IPS-NIHi7 (cell line): ENCODE measurements at regions not wholly inside any gene's neighbourhood (a gene's known extent, or its start where the extent isn't known, plus 50 kb on each side); places are given as distances from the start of the nearest gene placed in this dataset.
"Not testable (repeated sequence)": the region's sequence is repeated elsewhere in the genome, so short reads cannot be mapped to it uniquely, and the experiment has no call there.

Experiments
- DNase-seq: peaks from one replicate; pipeline ENCODE4 v3.0.0; 2012; ENCODE audit warnings: mixed read lengths; ENCODE audit errors: extremely low spot score

DNA sequence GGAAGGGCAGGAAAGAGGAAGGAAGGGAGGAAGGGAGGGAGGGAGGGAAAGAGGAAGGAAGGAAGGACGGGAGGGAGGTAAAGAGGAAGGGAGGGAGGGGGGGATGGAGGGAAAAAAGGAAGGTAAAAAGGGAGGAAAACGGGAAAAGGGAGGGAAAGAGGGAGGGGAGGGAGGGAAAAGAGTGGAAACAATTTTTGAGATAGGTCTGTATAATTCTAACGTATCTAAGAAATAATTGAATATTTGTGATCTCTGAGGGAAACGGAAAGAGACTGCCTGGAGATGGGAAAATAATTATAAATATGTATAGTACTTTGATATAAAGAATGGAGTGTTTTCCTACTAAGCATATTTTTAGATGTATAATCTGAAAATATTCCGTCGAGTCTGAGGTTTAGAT is 158.2 kb upstream of the FOXK1 start:
- DNase-seq = no peak

DNA sequence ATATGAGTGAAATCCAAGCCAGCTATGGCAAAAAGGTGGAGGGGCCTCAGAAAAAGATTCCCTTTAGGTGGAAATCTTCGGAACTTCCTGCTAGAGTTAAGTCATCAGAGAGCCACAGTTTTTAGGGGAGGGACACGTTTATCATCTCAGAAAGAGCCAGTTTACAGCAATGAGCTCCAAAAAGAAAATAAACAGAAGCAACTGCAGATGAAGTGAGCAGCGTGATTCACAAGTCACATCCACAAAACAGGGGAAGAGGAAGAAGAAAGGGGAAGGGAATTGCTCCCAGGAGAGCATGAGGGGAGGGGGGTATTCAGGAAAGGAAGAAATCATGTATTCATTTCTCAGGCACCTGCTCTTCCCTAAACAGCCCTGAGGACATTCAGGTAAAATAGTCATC is 156.2 kb upstream of the FOXK1 start:
- no peak for DNase-seq

DNA sequence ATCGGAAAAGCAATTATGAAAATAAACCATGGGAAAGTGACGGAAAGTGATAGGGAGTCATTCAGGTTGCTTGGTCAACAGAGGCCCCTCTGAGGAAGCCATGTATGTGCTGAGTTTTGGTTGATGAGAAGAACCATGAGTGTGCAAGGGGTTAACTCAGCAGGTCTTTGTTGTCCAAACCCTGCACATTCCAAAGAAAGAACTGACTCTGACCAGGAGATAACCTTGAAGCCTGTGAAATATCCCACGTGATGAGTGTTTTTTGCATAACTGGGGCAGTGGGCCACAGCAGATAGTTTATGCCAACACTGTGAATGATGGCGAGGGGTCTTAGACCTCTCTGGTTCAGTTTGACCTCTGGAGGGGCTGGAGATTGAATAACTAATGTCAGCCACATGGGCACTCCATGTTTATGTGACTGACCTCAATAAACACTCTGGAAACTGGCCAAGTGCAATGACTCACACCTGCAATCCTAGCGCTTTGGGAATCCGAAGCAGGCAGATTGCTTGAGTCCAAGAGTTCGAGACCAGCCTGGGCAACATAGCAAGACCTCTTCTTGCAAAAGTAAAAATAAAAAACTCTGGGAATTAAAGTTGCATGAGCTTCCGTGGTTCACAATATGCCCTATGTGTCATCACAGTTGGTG is 154.0 kb upstream of the FOXK1 start:
- no peak for DNase-seq

DNA sequence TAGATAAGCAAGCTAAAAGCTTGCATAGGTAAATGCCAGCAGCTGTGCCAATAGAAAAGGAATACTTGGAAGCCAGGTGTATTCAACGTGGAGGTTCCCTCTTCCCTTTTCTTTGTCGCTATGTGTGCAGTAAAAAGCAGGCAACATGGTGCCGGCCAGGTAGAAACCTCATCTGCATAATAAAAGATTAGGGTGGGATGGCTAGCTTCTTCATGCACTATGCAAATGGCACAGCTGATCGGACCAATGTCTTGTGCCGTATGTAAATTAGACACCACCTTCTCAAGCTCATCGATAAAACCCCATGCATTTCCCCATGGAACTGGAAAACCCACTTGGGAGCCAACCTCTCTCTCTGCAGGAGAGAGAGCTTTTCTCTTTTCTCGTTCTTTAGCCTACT is 150.9 kb upstream of the FOXK1 start:
- no peak for DNase-seq

DNA sequence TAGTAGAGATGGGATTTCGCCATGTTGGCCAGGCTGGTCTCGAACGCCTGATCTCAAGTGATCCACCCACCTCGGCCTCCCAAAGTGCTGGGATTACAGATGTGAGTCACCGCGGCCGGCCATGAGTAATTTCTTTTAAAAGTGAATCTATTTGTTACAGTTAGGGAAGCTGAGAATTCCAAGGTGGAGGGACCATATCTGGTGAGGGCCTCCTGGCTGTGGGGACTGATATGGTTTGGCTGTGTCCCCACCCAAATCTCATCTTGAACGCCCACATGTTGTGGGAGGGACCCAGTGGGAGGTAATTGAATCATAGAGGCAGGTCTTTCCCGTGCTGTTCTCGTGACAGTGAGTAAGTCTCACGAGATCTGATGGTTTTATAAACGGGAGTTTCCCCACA is 148.8 kb upstream of the FOXK1 start:
- not testable (repeated sequence) for DNase-seq

DNA sequence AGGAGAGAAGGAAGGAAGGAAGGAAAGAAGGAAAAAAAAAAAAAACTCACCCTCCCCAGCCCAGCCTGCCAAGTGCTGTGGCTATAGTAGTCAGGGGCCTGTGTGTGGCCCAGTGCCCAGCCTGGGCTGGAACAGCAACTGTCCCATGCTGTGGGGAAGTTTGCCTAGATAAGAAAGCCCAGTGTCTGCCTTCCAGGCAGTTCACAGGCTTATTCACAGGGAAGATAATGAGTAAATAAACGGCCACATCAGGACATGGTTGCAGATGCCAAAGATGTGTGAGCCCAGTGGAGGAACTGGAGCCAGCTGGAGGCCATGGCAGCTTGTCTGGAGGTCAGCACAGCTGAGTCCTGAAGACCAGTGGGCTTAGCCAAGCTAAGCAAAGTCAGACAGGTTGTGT is 132.4 kb upstream of the FOXK1 start:
- no peak for DNase-seq

DNA sequence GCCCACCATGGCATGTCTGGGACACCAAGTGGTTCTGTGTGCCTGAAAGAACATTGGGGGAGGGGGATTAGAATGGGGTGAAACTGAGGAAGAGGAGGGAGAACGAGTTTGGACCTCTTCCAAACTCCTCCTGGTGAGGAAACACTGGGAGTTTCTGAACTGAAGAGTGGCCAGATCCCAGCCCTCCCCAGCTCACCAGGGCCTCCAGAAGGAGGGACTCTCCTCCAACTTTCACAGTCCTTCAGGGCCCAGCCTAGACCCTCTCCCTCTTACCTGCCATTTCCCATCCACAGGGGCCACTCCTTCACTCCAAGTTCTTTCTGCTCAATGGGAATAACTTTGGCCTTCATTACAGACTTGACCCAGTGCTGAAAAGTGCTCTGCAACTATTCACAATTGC is 132.0 kb upstream of the FOXK1 start:
- no peak for DNase-seq

DNA sequence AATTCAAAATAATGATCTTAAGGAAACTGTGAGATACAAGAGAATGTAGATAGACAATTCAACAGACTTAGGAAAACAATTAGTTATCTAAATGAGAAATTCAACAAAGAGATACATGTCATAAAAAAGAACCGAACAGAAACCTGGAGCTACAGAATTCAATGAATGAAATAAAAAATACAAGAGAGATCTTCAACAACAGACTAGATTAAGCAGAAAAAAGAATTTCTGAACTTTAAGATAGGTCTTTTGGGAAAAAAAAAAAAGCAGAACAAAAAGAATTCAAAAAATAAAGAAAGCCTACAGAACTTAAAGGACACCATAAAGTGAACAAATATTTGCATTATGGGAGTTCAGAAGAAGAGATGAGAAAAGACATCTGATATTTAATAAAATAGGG is 129.1 kb upstream of the FOXK1 start:
- DNase-seq = no peak

DNA sequence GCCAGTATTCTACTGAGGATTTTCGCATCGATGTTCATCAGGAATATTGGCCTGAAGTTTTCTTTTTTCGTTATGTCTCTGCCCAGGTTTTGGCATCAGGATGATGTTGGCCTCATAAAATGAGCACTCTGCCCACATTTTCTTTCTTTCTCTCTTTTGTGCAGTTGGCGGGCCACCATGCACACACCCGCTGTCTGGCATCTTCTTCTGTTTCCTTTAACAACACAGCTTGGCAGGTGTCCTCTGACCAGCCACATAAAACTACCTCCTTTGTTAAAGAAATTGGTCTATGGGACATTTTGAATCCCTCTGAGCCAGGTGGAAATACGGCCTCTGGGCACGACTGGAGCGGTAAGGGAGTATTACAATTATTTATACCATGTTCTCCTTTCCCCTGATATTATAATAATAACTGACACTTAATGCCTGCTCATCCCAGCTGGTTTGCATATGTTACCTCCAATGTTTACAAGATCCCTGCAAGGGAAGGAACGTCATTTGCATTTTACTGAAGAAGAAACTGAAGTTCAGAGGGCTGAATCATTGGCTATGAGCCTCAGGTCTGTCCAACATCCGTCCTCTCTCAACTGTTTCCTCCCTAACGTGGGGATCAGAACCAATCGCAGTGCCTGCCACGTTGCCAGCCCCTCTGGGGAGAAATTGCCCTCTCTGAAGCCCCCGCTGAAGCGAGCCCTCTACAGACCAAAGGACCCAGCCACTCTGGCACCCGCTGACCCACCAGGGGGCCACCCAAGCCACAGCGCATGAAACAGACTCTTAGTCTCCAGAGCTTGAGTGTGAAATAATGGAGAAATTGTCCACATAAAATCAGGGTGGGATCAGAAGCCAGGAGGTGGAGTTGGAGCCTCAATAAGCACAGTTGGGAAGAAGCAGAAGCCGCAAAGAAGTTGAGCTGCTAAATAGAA is 125.0 kb upstream of the FOXK1 start:
- no peak for DNase-seq

DNA sequence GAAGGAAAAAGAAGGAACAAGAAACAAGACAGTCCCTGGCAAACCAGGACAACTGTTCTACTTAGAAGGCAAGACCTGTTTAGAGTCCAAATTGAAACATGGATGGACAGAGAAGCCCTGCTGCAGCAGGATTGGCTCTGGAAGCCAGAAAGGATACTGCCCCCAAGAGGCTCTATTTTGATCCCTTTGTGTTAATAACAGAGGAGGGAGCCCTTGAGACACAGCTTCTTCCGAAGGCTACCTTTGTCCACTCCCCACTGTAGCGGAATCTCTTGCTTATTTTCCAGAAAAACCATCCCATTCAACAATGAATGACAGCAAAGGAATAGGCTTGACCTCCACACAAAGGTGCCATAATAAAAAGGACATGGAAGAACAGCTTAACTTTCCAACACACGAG is 120.3 kb upstream of the FOXK1 start:
- DNase-seq = no peak

DNA sequence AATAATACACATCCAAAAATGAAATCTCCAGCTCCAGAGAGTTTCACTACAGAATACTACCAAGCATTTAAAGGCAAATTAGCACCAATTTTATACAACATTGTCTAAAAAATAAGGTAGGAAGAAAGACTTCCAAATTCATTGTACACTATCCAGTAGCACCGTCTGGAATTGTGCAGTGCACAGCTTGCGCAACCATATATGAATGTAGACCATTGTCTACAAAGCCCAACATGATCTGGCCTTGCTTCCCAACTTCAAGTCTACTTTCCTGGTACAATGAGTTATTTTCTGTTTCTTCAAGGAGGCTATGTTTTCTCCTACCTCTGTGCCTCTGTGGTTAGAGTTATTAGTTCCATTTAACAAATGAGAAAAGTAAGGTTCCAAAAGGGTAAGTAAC is 115.4 kb upstream of the FOXK1 start:
- no peak for DNase-seq

DNA sequence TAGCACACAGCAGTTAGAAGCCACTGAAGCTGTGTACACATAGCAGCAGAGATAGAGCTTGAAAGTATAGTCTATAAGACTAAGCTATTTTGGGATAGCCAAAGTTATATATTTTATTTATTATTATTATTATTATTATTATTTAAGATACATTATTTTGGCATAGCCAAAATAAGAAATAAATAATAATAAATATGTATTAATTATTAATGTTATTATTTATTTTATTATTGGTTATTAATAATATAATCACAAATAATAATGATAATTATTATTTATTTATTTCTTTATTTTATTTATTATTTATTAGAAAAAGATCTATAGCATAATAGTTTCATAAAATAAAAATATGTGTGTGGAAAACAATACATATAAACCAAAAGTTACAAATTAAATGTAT is 107.2 kb upstream of the FOXK1 start:
- no peak for DNase-seq

DNA sequence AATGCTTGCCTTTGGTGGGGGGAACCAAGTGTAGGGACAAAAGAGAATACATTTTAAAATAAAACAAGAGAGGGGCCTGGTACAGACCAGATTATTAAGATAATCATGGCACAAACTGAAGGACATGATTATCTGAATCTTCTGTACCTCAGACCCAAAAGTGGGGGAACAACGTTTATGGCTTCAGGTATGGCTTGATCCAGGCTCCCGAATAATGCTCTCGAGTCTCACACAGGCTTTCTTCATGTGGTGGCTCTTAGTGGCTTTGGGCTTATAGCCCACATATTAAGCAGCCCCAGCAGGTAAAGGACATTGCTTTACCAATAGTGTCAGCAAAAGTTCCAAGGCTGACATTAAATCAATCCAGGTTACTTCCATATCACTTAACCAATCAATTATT is 106.8 kb upstream of the FOXK1 start:
- no peak for DNase-seq

DNA sequence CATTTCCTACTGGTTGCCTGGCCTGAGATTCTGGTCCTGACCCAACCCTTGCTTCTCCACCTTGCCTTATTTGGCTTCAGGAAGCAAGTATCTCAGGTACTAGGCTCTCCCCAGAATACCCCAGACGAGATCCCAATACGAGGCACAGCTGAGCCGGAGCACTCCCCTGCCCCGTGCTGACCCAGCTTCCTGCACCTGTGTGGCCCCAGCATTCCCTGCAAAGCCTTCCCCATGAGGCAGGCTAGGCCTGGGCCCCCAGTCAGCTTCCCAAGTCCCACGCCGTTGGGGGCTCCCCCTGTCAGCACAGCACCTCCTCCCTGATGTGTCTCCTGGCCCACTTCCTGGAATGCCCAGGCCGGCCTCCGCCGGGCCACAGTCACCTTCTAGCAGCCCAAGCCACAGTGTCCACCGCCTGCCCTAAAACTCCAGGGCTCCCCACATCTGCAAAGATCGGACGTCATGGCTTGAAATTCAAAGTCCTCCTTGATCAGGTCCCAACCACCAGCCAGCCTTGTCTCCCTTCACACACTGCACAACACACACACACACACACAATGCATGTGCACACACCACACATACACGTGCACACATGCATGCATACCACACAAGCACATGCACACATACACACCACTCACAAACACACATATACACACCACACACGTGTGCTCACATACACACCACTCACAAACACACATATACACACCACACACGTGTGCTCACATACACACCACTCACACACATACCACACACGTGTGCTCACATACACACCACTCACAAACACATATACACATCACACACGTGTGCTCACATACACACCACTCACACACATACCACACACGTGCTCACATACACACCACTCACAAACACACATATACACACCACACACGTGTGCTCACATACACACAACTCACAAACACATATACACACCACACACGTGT is 78.9 kb upstream of the FOXK1 start:
- no peak for DNase-seq

DNA sequence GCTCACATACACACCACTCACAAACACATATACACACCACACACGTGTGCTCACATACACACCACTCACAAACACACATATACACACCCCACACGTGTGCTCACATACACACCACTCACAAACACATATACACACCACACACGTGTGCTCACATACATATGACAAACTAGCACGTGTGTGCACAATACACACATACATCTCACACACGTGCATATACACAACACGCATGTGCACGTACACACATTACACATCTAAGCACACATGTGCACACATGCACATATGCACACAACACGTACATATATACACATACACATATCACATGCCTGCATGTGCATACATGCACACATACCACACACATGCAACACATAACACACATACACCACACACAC is 78.3 kb upstream of the FOXK1 start:
- DNase-seq = no peak

DNA sequence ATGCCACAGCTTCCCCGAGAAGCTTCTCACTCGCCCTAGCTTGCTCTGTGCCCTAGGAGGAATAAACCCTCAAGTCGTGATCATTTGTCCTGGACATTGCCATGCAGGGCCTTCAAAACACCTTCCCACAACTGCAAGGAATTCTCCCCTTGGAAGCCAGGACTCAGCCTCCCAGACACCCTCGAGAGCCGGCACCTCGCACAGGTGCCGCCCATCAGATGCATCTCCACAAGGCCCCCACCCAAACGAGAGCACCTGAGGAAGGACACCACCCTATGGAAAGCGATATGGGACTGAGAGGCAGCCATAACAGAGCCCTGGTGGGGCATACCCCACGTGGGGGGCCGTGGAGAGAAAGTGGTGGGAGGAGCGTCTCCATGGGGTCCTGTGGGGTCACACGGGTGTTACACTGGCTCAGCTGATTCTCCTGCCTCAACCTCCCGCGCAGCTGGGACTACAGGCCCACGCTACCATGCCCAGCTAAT is 77.6 kb upstream of the FOXK1 start:
- no peak for DNase-seq

DNA sequence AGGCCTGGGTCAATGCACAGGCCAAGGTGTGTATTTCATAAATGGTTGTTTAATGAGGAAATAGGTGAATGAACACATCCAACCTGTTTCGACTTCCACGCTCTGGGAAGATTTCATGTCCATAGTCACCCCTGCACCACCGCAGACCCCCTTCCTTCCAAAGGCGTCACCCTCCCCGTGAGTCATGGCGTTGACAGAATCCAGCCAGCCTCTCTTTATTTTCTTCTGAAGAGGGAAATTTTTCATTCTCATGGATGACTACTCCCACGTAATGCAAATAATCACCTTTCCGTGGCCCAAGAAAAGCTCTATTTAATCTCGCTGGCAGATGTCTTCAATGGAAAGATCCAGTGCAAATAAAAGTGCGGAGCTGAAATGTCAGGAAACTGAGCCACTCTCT is 75.3 kb upstream of the FOXK1 start:
- DNase-seq = no peak

DNA sequence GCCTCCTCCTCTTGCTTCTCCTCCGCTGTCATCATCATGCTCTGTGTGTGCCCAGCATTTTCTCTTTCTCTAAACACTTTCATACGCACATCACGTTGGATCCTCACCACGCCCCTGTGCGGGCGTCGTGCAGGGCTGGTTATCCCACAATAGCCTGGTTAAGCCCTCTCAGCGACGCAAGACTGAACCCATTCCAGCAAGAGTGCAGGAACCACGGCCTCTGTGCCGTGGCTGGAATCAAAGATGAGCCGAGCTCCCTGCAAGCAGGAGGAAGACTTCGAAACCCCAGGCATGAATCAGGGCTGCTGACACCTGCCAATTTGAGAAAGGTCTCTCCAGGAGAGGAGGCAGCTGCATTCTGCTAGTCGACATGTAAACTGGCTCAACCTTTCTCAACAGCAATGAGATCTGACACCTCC is 74.8 kb upstream of the FOXK1 start:
- DNase-seq = no peak

DNA sequence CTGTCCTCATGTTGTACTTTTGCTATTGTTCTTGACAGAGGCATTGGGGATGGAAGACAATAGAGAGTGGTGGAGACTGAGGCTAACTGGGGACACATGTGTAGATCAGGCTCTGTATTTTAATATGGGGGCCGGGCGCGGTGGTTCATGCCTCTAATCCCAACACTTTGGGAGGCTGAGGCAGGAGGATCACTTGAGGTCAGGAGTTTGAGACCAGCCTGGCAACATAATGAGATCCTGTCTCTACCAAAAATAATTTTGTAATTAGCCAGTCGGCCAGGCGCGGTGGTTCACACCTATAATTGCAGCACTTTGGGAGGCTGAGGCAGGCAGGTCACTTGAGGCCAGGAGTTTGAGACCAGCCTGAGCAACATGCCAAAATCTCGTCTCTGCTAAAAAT is 72.5 kb upstream of the FOXK1 start:
- not testable (repeated sequence) for DNase-seq

DNA sequence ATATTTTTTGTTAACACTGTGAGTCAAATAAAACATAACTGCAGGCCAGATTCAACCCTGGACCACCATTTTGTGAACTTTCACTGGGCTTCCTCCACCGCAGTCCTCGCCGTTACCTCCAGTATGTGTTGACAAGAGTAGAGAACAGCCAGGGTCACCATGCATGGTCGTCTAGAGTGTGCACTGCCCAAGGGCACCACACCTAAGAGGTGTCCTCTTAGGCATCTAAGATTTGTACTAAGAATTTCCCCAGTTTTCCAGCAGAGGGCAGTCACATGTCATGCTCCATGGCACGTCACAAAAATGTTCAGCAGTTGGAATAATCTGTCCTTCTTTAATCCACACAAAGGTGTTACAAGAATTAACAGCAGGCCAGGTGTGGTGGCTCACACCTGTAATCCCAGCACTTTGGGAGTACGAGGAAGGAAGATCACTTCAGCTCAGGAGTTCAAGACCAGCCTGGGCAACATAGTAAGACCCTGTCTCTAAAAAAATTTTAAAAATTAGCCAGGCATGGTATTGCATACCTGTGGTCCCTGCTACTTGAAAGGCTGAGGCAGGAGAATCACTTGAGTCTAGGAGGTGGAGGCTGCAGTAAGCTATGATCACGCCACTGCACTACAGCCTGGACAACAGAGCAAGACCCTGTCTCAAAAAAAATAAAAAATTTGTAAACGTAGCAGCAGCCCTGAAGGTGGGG is 71.2 kb upstream of the FOXK1 start:
- peak; percentile 75 for DNase-seq

DNA sequence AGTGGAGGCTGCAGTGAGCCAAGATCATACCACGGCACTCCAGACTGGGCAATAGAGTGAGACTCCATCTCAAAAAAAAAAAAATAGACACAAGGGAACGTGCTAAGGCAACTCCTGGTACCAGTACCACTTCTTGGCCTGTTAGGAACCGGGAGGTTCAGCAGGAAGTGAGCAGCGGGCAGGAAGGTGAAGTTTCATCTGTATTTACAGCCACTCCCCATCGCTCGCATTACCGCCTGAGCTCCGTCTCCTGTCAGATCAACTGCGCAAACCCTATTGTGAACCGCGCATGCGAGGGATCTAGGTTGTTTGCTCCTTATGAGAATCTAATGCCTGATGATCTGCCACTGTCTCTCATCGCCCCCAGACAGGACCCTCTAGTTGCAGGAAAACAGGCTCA is 69.9 kb upstream of the FOXK1 start:
- no peak for DNase-seq
